A549 (cell line): ENCODE measurements at regions not wholly inside any gene's neighbourhood (a gene's known extent, or its start where the extent isn't known, plus 50 kb on each side); places are given as distances from the start of the nearest gene placed in this dataset.
"Not testable (repeated sequence)": the region's sequence is repeated elsewhere in the genome, so short reads cannot be mapped to it uniquely, and the experiment has no call there.

Experiments used
- CHD4 ChIP-seq: fragments of 200-600 bp; sonication (generic); IDR thresholded peaks from 2 replicates; pipeline ENCODE4 v1.6.1; 2016; ENCODE audit warnings: antibody characterized with exemption, mild to moderate bottlenecking, borderline replicate concordance
- EHMT2 ChIP-seq: fragments of 200-600 bp; sonication (generic); IDR thresholded peaks from 2 replicates; pipeline ENCODE4 v1.6.1; 2016; ENCODE audit warnings: antibody characterized with exemption, low read depth, mild to moderate bottlenecking, moderate library complexity
- POLR2A ChIP-seq: IDR thresholded peaks from 2 replicates; pipeline ENCODE4 v1.6.1; 2012; ENCODE audit warnings: mild to moderate bottlenecking, low read length
- POLR2AphosphoS2 ChIP-seq: conservative IDR thresholded peaks from 2 replicates; pipeline ENCODE4 v1.6.1; 2012; ENCODE audit warnings: low read length, improper control_type of control experiment, inconsistent platforms
- TF ChIP-seq, protein P1 (sequence below): fragments of 200-600 bp; sonication (generic); IDR thresholded peaks from 2 replicates; pipeline ENCODE4 v1.6.1; 2016; ENCODE audit warnings: antibody characterized with exemption, mild to moderate bottlenecking, moderate library complexity
- TF ChIP-seq, protein P2 (sequence below): fragments of >200 bp; sonication (Bioruptor Twin); formaldehyde crosslinking; IDR thresholded peaks from 3 replicates; pipeline ENCODE4 v1.5.1; 2016

DNA sequence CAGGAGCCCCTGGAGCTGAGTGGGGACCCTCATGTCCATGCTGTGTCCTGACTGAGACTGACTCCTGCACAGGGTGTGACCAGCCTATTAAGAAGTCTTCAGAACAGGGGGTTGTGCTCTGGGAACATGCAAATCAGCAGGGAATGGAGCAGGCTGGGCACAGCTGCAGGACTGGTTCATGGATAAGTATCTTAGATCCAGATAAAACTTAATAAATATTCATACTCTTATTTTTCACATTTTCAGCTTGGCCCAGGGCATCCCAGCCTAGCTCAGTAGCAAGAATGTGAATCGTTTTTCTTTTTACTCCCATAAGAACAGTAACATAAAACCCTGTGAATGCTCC lies 479.7 kb downstream of the RPIA start:
- not testable (repeated sequence) for TF ChIP-seq CHD4, POLR2A, EHMT2, POLR2AphosphoS2
- TF ChIP-seq, protein P1, sequence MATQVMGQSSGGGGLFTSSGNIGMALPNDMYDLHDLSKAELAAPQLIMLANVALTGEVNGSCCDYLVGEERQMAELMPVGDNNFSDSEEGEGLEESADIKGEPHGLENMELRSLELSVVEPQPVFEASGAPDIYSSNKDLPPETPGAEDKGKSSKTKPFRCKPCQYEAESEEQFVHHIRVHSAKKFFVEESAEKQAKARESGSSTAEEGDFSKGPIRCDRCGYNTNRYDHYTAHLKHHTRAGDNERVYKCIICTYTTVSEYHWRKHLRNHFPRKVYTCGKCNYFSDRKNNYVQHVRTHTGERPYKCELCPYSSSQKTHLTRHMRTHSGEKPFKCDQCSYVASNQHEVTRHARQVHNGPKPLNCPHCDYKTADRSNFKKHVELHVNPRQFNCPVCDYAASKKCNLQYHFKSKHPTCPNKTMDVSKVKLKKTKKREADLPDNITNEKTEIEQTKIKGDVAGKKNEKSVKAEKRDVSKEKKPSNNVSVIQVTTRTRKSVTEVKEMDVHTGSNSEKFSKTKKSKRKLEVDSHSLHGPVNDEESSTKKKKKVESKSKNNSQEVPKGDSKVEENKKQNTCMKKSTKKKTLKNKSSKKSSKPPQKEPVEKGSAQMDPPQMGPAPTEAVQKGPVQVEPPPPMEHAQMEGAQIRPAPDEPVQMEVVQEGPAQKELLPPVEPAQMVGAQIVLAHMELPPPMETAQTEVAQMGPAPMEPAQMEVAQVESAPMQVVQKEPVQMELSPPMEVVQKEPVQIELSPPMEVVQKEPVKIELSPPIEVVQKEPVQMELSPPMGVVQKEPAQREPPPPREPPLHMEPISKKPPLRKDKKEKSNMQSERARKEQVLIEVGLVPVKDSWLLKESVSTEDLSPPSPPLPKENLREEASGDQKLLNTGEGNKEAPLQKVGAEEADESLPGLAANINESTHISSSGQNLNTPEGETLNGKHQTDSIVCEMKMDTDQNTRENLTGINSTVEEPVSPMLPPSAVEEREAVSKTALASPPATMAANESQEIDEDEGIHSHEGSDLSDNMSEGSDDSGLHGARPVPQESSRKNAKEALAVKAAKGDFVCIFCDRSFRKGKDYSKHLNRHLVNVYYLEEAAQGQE, result not testable (repeated sequence)
- TF ChIP-seq, protein P2, sequence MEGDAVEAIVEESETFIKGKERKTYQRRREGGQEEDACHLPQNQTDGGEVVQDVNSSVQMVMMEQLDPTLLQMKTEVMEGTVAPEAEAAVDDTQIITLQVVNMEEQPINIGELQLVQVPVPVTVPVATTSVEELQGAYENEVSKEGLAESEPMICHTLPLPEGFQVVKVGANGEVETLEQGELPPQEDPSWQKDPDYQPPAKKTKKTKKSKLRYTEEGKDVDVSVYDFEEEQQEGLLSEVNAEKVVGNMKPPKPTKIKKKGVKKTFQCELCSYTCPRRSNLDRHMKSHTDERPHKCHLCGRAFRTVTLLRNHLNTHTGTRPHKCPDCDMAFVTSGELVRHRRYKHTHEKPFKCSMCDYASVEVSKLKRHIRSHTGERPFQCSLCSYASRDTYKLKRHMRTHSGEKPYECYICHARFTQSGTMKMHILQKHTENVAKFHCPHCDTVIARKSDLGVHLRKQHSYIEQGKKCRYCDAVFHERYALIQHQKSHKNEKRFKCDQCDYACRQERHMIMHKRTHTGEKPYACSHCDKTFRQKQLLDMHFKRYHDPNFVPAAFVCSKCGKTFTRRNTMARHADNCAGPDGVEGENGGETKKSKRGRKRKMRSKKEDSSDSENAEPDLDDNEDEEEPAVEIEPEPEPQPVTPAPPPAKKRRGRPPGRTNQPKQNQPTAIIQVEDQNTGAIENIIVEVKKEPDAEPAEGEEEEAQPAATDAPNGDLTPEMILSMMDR, result not testable (repeated sequence)
